ENCODE measurements at regions not wholly inside any gene's neighbourhood (a gene's known extent, or its start where the extent isn't known, plus 50 kb on each side); places are given as distances from the start of the nearest gene placed in this dataset.

DNA sequence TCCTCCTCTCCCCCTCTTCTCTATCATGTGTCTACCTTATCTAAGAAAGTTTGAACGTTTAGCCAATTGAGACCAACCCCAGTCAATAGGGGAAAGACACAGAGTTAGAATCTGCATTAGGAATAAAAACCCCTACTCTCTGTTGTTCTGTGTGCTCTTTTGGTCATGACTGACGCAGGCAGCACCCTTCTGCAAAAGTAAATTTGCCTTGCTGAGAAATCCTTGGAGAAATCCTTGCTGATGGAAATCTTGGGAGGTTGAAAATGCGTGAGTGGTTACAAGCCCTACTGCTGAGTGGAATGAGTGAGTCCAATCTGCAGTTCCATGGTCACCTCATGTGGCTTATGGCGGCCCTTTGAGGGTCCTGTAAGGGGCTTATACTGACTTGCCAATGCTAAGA lies 145.2 kb downstream of the AASDHPPT start:
- H3K4me3 ChIP-seq (ENCODE audit: low read depth, low read length), result no peak overlapping the region
- H3K36me3 ChIP-seq (ENCODE audit: control insufficient read depth, insufficient read depth, low read length), result no peaks in the 10 kb centered on the region
- Mint-ChIP-seq H3K9me3 (ENCODE audit: unreplicated experiment) (peaks cover 89% of the 10 kb centered on the region), H3K4me3 (ENCODE audit: unreplicated experiment) (no peak overlapping the region), H3K27ac (ENCODE audit: unreplicated experiment) (no peak overlapping the region), H3K36me3 (ENCODE audit: insufficient read depth, unreplicated experiment) (no peaks in the 10 kb centered on the region), H3K27me3 (ENCODE audit: insufficient read depth, unreplicated experiment) (no peaks in the 10 kb centered on the region), H3K4me1 (ENCODE audit: low read depth, unreplicated experiment) (peaks cover 3% of the 10 kb centered on the region)
- TF ChIP-seq, protein P1, sequence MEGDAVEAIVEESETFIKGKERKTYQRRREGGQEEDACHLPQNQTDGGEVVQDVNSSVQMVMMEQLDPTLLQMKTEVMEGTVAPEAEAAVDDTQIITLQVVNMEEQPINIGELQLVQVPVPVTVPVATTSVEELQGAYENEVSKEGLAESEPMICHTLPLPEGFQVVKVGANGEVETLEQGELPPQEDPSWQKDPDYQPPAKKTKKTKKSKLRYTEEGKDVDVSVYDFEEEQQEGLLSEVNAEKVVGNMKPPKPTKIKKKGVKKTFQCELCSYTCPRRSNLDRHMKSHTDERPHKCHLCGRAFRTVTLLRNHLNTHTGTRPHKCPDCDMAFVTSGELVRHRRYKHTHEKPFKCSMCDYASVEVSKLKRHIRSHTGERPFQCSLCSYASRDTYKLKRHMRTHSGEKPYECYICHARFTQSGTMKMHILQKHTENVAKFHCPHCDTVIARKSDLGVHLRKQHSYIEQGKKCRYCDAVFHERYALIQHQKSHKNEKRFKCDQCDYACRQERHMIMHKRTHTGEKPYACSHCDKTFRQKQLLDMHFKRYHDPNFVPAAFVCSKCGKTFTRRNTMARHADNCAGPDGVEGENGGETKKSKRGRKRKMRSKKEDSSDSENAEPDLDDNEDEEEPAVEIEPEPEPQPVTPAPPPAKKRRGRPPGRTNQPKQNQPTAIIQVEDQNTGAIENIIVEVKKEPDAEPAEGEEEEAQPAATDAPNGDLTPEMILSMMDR (IDR thresholded peaks at IDR 0.05; ENCODE audit: insufficient read depth in 1 of 2, low read depth in 1 of 2, low read length in 1 of 2, severe bottlenecking in 1 of 2, unreplicated experiment in 1 of 2), result no peak
- POLR2A ChIA-PET, result no interaction called here
- no peaks in the 10 kb centered on the region for H3K27me3 ChIP-seq (replicated peaks; ENCODE audit: control insufficient read depth, insufficient read depth, low read length)
- no peak for DNase-seq
- no TSS peak for BruUV-seq (replicated peaks)
- intact Hi-C loops (cut with micrococcal nuclease; ENCODE audit: unreplicated experiment), result no loop called here
- CTCF ChIA-PET, result no interaction called here
- H3K9me3 ChIP-seq, result peaks cover 67% of the 10 kb centered on the region
- peaks cover 12% of the 10 kb centered on the region for H3K4me1 ChIP-seq

DNA sequence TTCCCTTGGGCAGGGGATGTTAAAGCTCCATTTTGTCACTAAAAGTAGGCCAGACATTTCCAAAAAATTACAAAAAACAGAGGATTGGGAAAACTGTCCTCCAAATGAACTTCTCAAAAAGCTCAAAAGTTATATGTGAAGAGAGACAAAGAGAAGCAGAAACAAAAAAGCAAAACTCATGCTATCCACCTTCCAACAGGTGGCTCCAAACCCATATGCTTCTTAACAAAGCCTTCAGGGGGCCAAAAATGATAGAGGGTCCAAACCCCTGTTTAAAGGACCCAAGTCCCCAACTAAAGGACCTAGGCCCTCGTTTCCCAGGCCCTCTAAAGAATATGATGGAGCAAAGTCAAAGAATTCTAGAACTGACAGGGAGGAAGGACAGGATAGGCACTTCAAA lies 146.7 kb downstream of the AASDHPPT start:
- Mint-ChIP-seq H3K4me3 (ENCODE audit: unreplicated experiment) (no peak overlapping the region), H3K36me3 (ENCODE audit: insufficient read depth, unreplicated experiment) (no peaks in the 10 kb centered on the region), H3K27ac (ENCODE audit: unreplicated experiment) (no peak overlapping the region), H3K9me3 (ENCODE audit: unreplicated experiment) (peaks cover 88% of the 10 kb centered on the region), H3K27me3 (ENCODE audit: insufficient read depth, unreplicated experiment) (no peaks in the 10 kb centered on the region), H3K4me1 (ENCODE audit: low read depth, unreplicated experiment) (no peaks in the 10 kb centered on the region)
- H3K36me3 ChIP-seq (ENCODE audit: control insufficient read depth, insufficient read depth, low read length), result no peaks in the 10 kb centered on the region
- no peaks in the 10 kb centered on the region for H3K27me3 ChIP-seq (replicated peaks; ENCODE audit: control insufficient read depth, insufficient read depth, low read length)
- CTCF ChIA-PET, result no interaction called here
- POLR2A ChIA-PET, result no interaction called here
- BruUV-seq (replicated peaks), result no TSS peak
- no peak overlapping the region for H3K4me3 ChIP-seq (ENCODE audit: low read depth, low read length)
- DNase-seq, result no peak
- no peaks in the 10 kb centered on the region for H3K4me1 ChIP-seq
- TF ChIP-seq, protein P1 (IDR thresholded peaks at IDR 0.05; ENCODE audit: insufficient read depth in 1 of 2, low read depth in 1 of 2, low read length in 1 of 2, severe bottlenecking in 1 of 2, unreplicated experiment in 1 of 2), result no peak
- intact Hi-C loops (cut with micrococcal nuclease; ENCODE audit: unreplicated experiment), result no loop called here
- H3K9me3 ChIP-seq, result peaks cover 61% of the 10 kb centered on the region

DNA sequence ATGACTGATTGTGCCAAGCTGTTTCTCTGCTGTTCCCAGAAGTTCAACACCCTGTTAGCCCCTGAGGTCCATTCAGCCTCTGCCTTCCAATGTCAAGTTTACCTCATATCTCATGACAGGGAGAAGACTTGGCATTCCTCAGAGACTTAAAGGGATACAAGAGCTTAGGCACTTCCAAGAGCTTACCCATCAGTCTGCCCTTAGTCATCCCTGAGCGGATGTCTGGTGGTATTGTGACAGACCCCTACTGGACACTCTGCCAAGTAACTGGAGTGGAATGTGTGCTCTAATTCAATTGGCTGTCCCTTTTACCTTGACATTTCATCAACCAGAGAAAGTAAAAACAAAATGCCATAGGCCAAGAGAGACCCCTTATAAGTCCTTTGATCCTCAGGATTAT lies 151.5 kb downstream of the AASDHPPT start:
- H3K27me3 ChIP-seq (replicated peaks; ENCODE audit: control insufficient read depth, insufficient read depth, low read length), result no peaks in the 10 kb centered on the region
- no peak for DNase-seq
- H3K4me1 ChIP-seq, result no peaks in the 10 kb centered on the region
- H3K9me3 ChIP-seq, result peaks cover 61% of the 10 kb centered on the region
- Mint-ChIP-seq H3K4me1 (ENCODE audit: low read depth, unreplicated experiment) (peaks cover 7% of the 10 kb centered on the region), H3K27ac (ENCODE audit: unreplicated experiment) (no peak overlapping the region), H3K9me3 (ENCODE audit: unreplicated experiment) (peaks cover 78% of the 10 kb centered on the region), H3K4me3 (ENCODE audit: unreplicated experiment) (no peak overlapping the region), H3K27me3 (ENCODE audit: insufficient read depth, unreplicated experiment) (no peaks in the 10 kb centered on the region), H3K36me3 (ENCODE audit: insufficient read depth, unreplicated experiment) (no peaks in the 10 kb centered on the region)
- TF ChIP-seq, protein P1 (IDR thresholded peaks at IDR 0.05; ENCODE audit: insufficient read depth in 1 of 2, low read depth in 1 of 2, low read length in 1 of 2, severe bottlenecking in 1 of 2, unreplicated experiment in 1 of 2), result no peak
- ChIA-PET POLR2A (no interaction called here), CTCF (no interaction called here)
- no TSS peak for BruUV-seq (replicated peaks)
- intact Hi-C loops (cut with micrococcal nuclease; ENCODE audit: unreplicated experiment), result no loop called here
- no peaks in the 10 kb centered on the region for H3K36me3 ChIP-seq (ENCODE audit: control insufficient read depth, insufficient read depth, low read length)
- H3K4me3 ChIP-seq (ENCODE audit: low read depth, low read length), result no peak overlapping the region

Measured in Caco-2 (cell line).